RPMI7951 (cell line): ENCODE measurements at regions not wholly inside any gene's neighbourhood (a gene's known extent, or its start where the extent isn't known, plus 50 kb on each side); places are given as distances from the start of the nearest gene placed in this dataset.
A peak's percentile ranks its signal among the peaks of the same experiment; 100 is the strongest.

Experiments
- DNase-seq: peaks from one replicate; pipeline ENCODE4 v3.0.0-alpha.2; 2012; ENCODE audit warnings: low read depth

DNA sequence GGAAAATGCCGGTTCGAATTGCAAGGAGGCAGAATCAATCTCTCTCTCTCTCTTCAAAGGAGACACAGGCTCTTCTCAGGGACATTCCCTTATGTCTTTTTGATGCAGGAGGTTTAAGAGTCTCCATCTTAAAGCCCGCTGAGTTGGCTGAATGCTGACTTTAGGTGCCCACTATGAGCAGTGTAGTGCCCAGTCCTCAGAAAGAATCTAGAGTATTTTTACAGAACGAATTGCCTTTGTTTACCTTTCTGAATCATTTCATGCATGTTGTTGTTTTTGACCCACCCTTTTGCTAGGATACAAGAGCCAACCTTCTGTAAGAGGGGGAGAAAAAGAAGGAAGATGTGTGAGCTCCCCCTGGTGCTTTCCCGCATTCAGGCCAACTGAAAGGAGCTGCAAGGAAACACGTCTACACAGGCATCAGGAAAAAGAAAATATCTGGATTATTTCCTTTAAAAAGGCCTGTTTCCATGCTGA lies 193.5 kb upstream of the TCF4 start:
- DNase-seq, result peak; percentile 69

DNA sequence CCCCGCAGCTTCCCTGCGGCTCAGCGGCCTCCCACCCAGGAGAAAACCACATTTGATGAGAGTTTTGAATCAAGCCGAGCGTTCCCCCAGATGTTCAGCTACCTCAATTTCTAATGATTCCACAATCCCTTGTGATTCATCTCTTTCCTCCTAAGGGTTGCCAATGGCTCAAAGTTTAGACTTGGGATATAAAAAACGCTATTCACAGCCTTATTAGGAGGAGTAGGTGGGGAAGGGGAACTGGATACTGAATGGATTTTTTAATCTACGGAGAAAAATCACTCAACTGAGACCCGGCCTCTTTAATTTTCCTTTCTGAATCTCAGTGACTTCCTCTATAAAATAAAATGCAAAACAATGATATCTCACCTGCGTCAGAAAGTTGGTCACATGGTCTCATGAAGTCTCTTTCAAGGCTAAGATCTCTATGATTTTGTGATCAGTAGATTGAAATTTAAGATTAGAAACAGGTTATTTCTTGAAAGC lies 192.6 kb upstream of the TCF4 start:
- peak; percentile 78 for DNase-seq

DNA sequence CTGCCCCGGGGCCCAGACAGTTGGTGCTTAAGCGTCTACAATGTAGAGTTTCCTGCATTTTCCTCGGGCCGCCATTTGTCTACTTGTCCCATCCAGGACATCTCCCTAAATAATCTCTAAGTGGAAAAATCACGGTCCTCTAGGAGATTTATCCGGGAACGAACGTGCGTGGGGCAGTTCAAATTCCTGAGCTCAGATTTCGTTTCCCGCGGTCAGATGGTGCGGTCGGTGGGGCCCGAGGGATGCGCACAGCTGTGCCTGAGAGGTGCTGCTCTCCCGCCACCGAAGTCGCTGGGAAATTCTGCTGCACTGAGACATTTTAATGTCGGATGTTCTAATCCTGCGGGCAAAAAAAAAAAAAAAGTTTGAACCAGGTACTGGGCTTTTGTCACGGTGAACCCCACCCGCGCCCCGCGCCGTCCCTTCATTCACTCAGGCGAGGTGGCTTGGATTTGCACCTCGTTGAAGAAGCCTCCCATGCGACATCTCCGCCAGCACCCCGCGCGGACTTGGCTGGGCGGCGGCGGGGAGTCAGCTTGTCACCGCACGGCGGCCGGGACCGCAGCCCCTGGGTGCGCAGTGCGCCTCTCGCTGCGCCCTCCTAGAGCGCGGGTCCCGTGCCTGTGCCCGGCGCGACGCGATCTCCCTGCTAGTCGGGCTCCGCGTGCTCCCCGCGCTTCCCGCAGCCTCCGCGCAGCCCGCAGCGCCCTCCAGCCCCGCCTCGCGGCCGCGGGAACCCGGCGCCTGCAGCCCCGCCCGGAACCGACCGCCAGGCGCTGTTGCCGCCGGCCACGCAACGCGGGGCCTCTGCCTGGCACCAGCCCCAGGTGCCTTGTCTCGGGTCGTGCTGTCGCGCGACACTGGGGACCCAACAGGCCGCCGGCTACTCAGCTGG lies 191.9 kb upstream of the TCF4 start:
- peak; percentile 72 for DNase-seq

DNA sequence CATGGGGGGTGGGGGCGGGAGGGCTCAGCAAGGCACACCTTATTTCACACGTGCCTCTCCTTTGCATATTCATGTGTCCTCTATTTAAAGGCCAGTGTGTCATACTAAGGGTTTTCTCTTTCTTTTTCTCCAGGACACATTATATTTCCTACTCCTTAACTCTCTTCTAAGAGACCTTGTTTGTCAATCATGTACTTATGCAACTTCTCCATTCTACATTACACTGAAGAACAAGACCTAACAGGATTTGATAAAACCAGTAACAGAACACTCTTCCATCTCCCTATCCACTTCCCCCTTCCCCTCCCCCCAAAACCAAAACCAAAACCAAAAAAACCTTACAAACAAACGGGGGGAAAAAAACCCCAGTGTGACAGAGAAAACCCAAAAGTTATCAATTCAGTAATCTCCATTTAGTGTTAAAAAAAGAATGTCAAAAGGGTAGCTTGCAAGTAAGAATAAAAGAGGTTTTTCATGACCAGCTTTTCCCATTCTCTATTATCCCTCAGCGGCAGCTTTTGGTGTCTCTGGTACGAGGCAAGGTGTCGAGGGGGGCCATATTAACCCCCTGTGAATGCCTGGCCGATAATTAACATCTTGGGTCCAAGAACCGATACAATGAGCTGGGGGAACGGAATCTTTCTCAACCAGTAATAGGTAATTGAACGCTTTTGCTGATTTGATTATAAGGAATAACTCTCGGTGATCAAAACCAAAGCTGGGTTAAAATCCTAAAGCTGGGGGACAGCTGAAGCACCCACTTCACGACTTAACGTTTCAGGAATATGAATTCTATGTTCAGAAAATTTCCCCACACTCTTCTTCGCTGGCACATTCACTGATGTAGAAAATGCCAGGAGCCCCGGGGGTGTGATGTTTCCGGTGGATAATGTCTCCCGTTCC lies 191.0 kb upstream of the TCF4 start:
- DNase-seq, result peak; percentile 53

DNA sequence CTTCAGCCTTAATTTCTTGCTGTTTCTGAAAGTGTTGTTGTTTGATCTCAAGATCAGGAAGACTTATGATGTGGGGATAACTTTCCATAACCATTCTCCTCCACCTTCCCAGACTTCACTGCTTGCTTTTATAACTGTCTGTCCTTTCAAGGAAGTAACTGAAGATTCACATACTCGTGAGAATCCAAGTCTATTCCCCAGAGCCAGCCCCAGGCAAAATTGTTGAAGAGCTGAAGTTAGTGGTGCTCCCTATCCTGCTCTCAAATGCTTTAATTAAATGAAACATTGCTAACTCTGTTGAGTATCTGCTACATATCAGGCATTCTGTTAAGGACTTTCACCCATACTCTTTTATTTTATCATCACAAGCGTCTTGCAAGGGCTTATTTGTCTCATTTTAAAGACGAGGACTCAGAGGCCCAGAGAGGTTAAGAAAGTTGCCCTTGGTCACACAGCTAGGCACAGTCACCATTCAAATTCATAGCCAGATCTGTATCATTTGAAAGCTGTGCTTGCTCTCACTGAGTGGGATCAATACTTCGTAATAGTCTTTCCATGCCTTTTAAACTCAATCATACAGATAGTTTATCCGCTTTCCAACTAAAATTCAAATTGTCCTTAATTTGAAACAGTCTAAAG lies 189.8 kb upstream of the TCF4 start:
- DNase-seq, result peak; percentile 55

DNA sequence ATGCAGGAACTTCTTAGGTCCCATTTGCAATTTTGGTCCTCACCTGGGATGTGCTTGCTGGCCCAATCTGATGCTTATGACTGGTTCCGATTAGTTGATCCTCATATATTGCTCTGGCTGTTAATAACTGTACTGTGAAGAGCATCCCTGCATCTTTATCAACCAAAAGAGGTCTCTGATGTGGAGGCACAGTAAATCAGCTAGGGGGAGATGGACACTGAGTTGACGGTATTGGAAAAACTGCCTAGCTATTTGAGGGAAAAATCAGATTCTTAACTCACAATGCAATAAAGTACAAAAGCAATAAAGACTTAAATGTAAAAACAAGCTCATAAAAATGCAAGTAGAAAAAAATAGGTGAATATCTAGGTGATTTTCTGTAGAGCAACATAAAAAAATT lies 188.0 kb upstream of the TCF4 start:
- DNase-seq, result peak; percentile 10

DNA sequence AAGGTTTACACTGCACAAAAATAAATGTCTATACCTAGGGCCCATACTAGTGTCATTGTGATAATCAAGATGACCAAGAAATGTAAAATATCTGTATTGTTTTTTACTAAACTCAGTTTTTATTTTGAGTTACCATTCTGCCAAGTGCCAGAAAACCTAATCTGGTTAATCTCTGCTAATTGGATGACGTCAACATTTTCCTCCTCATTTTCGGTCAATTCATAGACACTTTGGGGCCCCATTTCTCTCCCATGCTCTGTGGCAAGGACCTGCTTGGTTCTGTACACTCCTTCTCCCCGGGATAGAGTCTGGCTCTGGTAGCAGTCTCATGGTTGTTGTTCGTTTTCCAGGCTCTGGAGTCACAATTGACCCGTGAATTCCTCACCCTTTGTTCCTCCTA lies 186.5 kb upstream of the TCF4 start:
- DNase-seq, result no peak

DNA sequence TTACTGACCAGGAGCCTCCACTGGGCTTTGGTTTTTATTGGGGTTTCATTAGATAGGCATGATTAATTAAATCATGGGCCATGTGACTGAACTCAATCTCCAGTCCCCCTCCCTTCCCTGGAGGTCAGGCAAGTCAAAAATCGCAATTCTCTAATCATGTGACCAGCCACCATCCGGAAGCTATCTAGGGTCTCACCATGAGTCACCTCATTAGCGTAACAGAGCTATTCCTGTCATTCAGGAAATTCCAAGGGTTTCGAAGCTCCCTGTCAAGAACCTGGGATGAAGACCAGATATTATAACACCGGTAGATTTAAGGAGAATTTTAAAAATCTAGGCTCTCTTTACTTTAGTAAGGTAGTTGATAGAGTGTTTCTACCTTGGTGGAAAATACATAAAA lies 180.3 kb upstream of the TCF4 start:
- peak; percentile 62 for DNase-seq

DNA sequence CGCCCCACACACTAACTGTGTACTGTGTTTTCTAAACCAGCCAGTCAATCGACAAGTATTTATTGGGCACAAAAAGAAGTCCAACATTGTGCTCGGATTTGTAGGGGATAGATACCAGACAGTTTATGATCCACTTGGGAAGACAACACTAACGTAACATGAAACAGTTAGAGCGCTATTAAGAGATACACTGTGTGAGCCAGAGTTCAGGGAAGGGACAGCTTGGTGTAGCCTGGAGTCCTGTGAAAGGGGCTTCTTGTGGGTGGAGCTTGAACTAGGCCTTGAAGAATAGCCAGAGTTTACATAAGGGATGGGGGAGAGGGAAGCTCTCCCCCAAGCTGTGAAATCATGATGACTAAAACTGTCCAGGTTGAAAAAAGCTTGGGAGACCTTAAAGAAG lies 176.4 kb upstream of the TCF4 start:
- DNase-seq, result no peak

DNA sequence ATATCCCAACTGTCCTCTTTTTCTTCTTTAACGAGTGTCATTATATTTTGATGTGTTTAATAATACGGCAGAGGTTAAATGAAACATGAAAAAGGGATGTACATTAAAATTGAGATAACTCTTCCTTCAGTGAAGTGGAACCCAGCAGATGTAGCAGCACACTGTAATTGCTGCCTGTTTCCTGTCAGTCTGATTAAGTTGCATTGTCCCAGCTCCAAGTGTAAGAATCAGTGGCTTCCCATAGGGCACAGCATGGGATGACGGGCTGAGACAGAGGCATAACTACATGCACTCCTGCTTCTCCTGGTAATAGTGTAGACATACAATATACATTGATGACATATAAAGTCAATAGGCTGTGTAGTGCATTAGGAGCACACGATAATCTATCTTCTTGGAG lies 175.8 kb upstream of the TCF4 start:
- DNase-seq, result no peak

DNA sequence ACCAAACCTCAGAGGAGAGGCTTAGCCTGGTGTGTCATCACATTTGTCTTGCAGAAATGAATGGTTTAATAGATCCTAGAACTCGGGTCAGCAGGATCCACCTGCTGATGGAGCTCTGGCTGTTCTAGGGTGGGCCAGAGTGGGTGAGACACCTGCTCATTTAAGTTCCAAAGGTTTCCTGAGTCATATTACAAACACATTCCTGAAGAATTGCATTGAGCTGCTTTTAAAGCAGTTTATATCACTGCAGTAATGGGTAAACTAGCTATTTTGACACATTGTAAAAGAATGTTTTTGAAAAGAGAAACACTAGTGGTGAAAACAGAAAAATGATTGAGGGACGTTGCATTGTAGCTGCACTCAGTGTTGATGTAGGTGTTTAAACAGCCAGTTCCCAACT lies 175.3 kb upstream of the TCF4 start:
- peak; percentile 31 for DNase-seq

DNA sequence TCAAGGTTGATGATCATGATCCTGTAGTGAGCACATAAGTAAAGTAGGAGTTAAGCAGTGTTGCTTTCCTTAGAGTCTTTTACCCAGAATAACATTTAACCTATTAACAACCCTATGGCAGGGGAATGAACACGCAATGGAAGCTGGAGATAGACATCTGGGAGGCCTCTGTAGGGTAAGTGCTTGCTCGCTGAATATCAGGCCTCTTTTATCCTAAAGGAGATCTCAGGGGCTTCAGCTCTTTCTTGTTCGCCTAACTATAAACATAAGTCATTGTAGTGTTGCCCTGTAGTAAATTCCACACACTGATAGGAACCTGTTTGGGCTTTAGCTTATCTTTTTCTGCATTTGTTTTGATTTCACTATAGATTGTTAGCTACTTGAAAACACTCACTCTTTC lies 174.4 kb upstream of the TCF4 start:
- DNase-seq, result no peak

DNA sequence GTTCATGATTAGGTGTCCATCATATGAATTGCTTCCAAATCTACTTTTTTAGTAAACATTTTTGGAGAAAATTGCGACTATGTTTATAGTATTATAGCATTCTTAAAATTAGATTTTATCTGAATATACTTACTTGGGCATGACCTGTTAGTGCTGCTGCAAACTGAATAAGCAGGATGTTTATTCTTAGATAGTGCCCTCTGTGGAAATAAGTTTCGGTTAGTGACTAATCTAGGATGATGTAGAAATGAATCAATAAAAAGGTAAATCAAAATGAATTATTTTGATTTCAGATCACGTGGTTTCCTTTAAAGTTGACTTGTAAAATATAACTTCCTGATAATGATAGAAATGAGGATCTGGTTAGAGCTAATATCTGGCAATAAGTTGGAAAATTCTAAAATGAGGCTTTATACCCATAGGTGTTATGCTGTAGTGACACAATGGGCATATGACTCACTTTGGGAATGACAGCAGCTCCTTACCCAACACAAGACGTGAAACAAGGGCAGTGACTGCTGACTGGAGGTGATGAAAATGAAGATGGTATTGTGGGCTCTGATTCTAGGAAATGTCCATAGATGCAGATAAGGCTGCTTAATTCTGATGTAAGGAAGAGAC lies 165.8 kb upstream of the TCF4 start:
- peak; percentile 54 for DNase-seq

DNA sequence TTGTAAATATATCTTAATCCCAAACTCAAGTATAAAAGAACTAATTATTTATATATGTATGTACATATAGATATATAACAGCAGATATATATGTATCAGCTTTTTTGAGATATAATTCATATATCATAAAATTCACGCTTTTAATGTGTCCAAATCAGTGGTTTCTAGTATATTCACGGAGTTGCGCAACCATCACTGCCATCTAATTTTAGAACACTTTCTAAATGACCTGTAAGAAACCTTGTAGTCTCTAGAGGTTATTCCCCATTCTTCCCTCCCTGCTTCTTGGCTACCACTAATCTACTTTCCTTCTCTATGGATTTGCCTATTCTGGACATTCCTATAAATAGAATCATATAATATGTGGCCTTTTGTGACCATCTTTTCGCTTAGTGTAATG lies 163.5 kb upstream of the TCF4 start:
- no peak for DNase-seq

DNA sequence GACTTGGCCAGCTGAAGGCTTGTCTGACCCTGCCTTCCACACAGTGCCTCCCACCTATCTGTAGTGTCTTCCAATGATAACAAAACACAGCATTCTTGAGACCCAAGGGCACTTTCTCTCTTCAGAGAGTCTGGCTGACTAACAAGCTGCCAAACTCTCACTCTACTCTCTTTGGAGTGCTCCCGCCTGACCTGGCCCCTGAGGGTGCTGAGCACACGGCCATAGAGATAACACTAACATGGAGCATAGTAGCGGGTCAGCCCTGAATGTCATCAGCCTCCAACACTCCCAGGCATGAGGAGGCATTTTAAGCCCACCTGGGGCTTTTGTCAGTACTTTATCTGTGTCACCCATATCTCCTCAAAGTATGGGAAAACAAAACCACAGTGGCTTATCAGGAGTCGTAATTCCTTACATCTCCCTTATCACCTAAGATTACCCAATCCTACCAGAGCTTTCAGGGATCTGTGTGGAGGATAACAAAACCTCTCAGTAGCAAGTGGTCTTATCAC lies 160.3 kb upstream of the TCF4 start:
- no peak for DNase-seq

DNA sequence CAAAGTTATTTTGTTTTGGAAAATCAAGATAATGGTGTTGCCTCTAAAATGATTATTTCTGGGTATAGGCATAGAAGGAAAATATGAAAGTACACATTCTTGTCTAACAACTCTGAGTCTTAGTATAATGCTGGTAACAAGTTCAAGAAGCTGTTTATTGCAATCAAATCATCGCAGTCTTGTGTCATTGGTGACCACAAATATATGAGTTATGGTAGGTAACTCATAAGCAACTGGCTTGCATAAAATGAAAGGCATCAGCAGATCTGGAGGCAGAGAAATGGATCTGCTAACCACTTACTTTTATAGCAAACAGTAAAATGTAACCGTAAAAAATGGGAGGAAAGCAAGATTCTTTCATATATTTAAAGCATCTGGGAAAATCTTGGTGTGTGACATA lies 156.2 kb upstream of the TCF4 start:
- no peak for DNase-seq

DNA sequence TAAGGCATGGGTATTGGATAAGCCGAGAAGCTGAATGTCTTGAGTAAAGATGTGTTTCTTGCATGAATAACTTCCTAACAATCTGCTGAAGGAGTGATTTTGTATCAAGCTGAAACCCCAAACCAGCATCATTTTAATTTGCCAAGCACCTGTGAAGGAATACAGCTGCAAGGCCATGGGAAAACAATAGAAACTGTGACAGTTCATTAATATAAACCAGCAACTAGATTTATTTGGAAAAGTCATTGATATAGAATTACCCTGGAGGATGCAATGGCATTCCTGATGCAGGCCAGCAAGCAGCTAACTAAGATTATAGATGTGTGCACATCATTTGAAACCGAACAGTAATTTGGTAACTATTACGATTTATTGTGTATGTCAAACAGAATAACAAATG lies 155.7 kb upstream of the TCF4 start:
- DNase-seq, result no peak

DNA sequence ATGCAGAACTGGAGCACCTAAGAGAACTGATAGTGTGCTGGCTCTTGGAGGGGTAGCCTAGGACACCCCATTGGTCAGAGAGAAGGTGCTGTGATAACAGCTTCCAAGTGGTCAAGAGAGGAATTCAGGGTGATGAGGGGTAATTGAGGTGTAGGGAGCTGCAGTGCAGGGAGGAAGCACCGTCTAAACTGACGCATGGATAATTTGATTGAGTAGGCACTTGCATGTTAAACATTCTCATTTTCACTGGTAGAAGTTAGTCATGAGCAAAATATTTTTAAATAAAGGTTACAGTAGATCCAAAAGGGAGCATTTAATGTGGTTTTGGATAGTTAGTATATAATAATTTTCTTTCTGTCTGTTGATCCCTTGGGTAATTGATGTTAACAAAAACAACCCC lies 155.1 kb upstream of the TCF4 start:
- no peak for DNase-seq

DNA sequence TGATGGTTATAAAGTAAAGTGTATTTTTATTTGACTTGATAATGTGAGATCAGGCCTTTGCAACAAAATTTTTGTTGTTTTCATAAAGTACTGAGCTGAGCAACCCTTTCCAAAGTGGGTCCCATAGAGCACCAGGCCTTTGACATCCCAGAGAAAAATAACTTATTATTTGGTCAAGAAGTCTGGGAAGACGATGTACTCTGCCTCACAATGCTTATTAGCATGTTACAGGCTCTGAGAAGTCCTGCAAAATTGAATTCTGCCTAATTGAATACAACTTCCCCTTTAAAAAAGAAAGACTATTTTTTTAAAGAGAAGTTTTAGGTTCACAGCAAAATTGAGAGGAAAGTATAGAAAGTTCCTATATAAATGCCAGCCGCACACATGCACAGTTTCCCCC lies 151.5 kb upstream of the TCF4 start:
- no peak for DNase-seq

DNA sequence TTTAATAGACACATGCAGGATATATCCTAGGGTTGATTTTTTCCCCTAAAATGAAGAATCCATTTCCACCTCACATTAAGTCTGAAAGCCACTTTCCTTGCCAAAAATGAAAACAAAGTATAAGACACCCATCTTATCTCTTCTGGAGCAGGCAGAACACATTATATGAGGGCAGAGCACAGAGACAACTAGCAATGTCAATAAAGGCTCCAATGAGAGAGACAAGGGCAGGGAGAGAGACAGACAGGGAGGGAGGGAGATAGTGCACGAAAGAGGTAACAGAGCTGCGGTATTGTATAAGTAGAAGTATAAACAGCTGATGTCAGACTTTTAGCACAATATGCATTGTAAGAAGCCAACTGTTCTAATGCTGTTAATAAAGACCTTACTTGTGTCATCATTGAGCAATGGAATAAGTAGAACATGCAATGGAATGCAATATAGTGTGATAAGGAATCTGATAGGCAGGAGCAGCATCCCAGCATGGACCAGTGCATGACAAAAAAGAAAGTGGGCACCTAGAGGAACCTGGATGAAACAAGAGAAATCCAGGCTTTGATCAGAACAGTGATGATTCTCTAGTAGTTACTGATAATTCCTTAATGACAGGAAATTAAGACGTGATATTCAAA lies 150.6 kb upstream of the TCF4 start:
- no peak for DNase-seq
